ENCODE measurements at regions not wholly inside any gene's neighbourhood (a gene's known extent, or its start where the extent isn't known, plus 50 kb on each side); places are given as distances from the start of the nearest gene placed in this dataset.

- DNase-seq: no peak
Observed at GRCh38 chr9:120110520-120110919, 469.4 kb downstream of the CDK5RAP2 start.

- peak; percentile 42 for DNase-seq
Observed at GRCh38 chr9:120109242-120109641, 470.7 kb downstream of the CDK5RAP2 start.

GRCh38 chr9:120107138-120107537, 472.8 kb downstream of the CDK5RAP2 start:
- no peak for DNase-seq

- no peak for DNase-seq
Observed at GRCh38 chr9:120104771-120105170, 475.2 kb downstream of the CDK5RAP2 start.

- no peak for DNase-seq
Observed at GRCh38 chr9:120100595-120100994, 479.4 kb downstream of the CDK5RAP2 start.

- DNase-seq: no peak
Observed at GRCh38 chr9:120099065-120099464, 480.9 kb downstream of the CDK5RAP2 start.

GRCh38 chr9:120098584-120098983, 481.4 kb downstream of the CDK5RAP2 start:
- no peak for DNase-seq

GRCh38 chr9:120091206-120091605, 488.8 kb downstream of the CDK5RAP2 start:
- no peak for DNase-seq

GRCh38 chr9:120080849-120081248, 499.1 kb downstream of the CDK5RAP2 start:
- no peak for DNase-seq

GRCh38 chr9:120078112-120078511, 501.9 kb downstream of the CDK5RAP2 start:
- no peak for DNase-seq

GRCh38 chr9:120071760-120072159, 508.2 kb downstream of the CDK5RAP2 start:
- DNase-seq: no peak

GRCh38 chr9:120066315-120066714, 513.7 kb downstream of the CDK5RAP2 start:
- DNase-seq: no peak

GRCh38 chr9:120065151-120065550, 514.8 kb downstream of the CDK5RAP2 start:
- DNase-seq: no peak

- DNase-seq: no peak
Observed at GRCh38 chr9:120045011-120045410, 535.0 kb downstream of the CDK5RAP2 start.

GRCh38 chr9:120043448-120043847, 536.5 kb downstream of the CDK5RAP2 start:
- no peak for DNase-seq

GRCh38 chr9:120040896-120041295, 539.1 kb downstream of the CDK5RAP2 start:
- no peak for DNase-seq

GRCh38 chr9:120038342-120038741, 541.6 kb downstream of the CDK5RAP2 start:
- no peak for DNase-seq

GRCh38 chr9:120032639-120033038, 547.3 kb downstream of the CDK5RAP2 start:
- no peak for DNase-seq

GRCh38 chr9:120030847-120031246, 549.1 kb downstream of the CDK5RAP2 start:
- no peak for DNase-seq

- no peak for DNase-seq
Observed at GRCh38 chr9:120018550-120018949, 561.4 kb downstream of the CDK5RAP2 start.

GRCh38 chr9:120018037-120018436, 561.9 kb downstream of the CDK5RAP2 start:
- no peak for DNase-seq

GRCh38 chr9:120016231-120016630, 563.7 kb downstream of the CDK5RAP2 start:
- no peak for DNase-seq

- no peak for DNase-seq
Observed at GRCh38 chr9:120014796-120015195, 565.2 kb downstream of the CDK5RAP2 start.

GRCh38 chr9:120009856-120010255, 570.1 kb downstream of the CDK5RAP2 start:
- DNase-seq: no peak

GRCh38 chr9:120001536-120001935, 578.4 kb downstream of the CDK5RAP2 start:
- DNase-seq: no peak

- no peak for DNase-seq
Observed at GRCh38 chr9:119998614-119999013, 581.4 kb downstream of the CDK5RAP2 start.

Measured in 8988T (cell line).